HEK293 (cell line): ENCODE measurements at regions not wholly inside any gene's neighbourhood (a gene's known extent, or its start where the extent isn't known, plus 50 kb on each side); places are given as distances from the start of the nearest gene placed in this dataset.

ENCODE experiments used
- BCL11A ChIP-seq: fragments of 450-650 bp; formaldehyde crosslinking; IDR thresholded peaks from 2 replicates; pipeline ENCODE4 v1.5.1; 2016; ENCODE audit warnings: low read depth, missing biosample characterization, missing genetic modification characterization
- GFI1B ChIP-seq: fragments of 450-650 bp; formaldehyde crosslinking; IDR thresholded peaks from 2 replicates; pipeline ENCODE4 v1.5.1; 2016; ENCODE audit warnings: missing biosample characterization, missing genetic modification characterization
- MYNN ChIP-seq: fragments of 450-650 bp; formaldehyde crosslinking; IDR thresholded peaks from 2 replicates; pipeline ENCODE4 v1.5.1; 2016; ENCODE audit warnings: missing biosample characterization, missing genetic modification characterization, borderline replicate concordance
- REST ChIP-seq: fragments of 450-650 bp; formaldehyde crosslinking; IDR thresholded peaks from 2 replicates; pipeline ENCODE4 v1.5.1; 2016; ENCODE audit warnings: missing biosample characterization, missing genetic modification characterization
- SCRT2 ChIP-seq: fragments of 450-650 bp; formaldehyde crosslinking; IDR thresholded peaks from 2 replicates; pipeline ENCODE4 v1.5.1; 2016; ENCODE audit warnings: missing biosample characterization, missing genetic modification characterization
- ZBTB48 ChIP-seq: fragments of 450-650 bp; formaldehyde crosslinking; IDR thresholded peaks from 2 replicates; pipeline ENCODE4 v1.5.1; 2016; ENCODE audit warnings: missing biosample characterization, missing genetic modification characterization
- ZNF121 ChIP-seq: fragments of 450-650 bp; formaldehyde crosslinking; IDR thresholded peaks from 2 replicates; pipeline ENCODE4 v1.5.1; 2016; ENCODE audit warnings: missing biosample characterization, missing genetic modification characterization
- ZNF350 ChIP-seq: fragments of 450-650 bp; formaldehyde crosslinking; IDR thresholded peaks from 2 replicates; pipeline ENCODE4 v1.5.0; 2017; ENCODE audit warnings: missing biosample characterization, mild to moderate bottlenecking, missing genetic modification characterization
- ZNF37A ChIP-seq: fragments of 450-650 bp; IDR thresholded peaks from 2 replicates; pipeline ENCODE4 v1.5.1; 2018; ENCODE audit warnings: missing biosample characterization, missing genetic modification characterization
- ZNF449 ChIP-seq: fragments of 450-650 bp; formaldehyde crosslinking; IDR thresholded peaks from 2 replicates; pipeline ENCODE4 v1.5.1; 2017; ENCODE audit warnings: missing biosample characterization, mild to moderate bottlenecking, missing genetic modification characterization, moderate library complexity
- ZNF776 ChIP-seq: fragments of 450-650 bp; formaldehyde crosslinking; IDR thresholded peaks from 2 replicates; pipeline ENCODE4 v1.5.0; 2017; ENCODE audit warnings: missing biosample characterization, missing genetic modification characterization, borderline replicate concordance
- TF ChIP-seq, protein P1 (sequence below): fragments of 450-650 bp; formaldehyde crosslinking; IDR thresholded peaks from 2 replicates; pipeline ENCODE4 v1.5.1; 2016; ENCODE audit warnings: missing biosample characterization, missing genetic modification characterization
- TF ChIP-seq, protein P2 (sequence below): fragments of 450-650 bp; formaldehyde crosslinking; IDR thresholded peaks from 2 replicates; pipeline ENCODE4 v1.5.1; 2016; ENCODE audit warnings: missing biosample characterization, missing genetic modification characterization

- no peak for TF ChIP-seq GFI1B (tag by site-specific recombination)
- TF ChIP-seq, protein P1, sequence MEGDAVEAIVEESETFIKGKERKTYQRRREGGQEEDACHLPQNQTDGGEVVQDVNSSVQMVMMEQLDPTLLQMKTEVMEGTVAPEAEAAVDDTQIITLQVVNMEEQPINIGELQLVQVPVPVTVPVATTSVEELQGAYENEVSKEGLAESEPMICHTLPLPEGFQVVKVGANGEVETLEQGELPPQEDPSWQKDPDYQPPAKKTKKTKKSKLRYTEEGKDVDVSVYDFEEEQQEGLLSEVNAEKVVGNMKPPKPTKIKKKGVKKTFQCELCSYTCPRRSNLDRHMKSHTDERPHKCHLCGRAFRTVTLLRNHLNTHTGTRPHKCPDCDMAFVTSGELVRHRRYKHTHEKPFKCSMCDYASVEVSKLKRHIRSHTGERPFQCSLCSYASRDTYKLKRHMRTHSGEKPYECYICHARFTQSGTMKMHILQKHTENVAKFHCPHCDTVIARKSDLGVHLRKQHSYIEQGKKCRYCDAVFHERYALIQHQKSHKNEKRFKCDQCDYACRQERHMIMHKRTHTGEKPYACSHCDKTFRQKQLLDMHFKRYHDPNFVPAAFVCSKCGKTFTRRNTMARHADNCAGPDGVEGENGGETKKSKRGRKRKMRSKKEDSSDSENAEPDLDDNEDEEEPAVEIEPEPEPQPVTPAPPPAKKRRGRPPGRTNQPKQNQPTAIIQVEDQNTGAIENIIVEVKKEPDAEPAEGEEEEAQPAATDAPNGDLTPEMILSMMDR (tag by site-specific recombination) = no peak
- TF ChIP-seq ZNF776 = no peak
- TF ChIP-seq, protein P2, sequence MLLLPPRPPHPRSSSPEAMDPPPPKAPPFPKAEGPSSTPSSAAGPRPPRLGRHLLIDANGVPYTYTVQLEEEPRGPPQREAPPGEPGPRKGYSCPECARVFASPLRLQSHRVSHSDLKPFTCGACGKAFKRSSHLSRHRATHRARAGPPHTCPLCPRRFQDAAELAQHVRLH (tag by site-specific recombination) = no peak
- TF ChIP-seq SCRT2 (tag by site-specific recombination) = no peak
- TF ChIP-seq ZNF350 = no peak
- no peak for TF ChIP-seq MYNN
- TF ChIP-seq ZNF37A = no peak
- TF ChIP-seq ZBTB48 = no peak
- TF ChIP-seq ZNF449 (tag by site-specific recombination) = no peak
- TF ChIP-seq ZNF121 (tag by site-specific recombination) = no peak
- no peak for TF ChIP-seq BCL11A
- TF ChIP-seq REST (tag by site-specific recombination) = no peak
Measured at GRCh38 chr18:71754246-71754645, 789.9 kb downstream of the CBLN2 start.
